PC-9 (cell line): ENCODE measurements at regions not wholly inside any gene's neighbourhood (a gene's known extent, or its start where the extent isn't known, plus 50 kb on each side); places are given as distances from the start of the nearest gene placed in this dataset.

Experiments used
- BruUV-seq: library from RNA; stranded (reverse); fragments of 400-500 nt; replicated peaks from 2 replicates; lab custom pipeline; 2021; lab: Mats Ljungman, UMichigan
- CTCF ChIA-PET: fragments of 300-600 bp; sonication (Branson Sonifier 250); formaldehyde crosslinking; loops from one replicate; lab custom pipeline; 2022; ENCODE audit warnings: antibody characterized with exemption; lab: Charles Lee
- POLR2A ChIA-PET: fragments of 300-600 bp; sonication (Branson Sonifier 250); formaldehyde crosslinking; loops from one replicate; lab custom pipeline; 2022; ENCODE audit warnings: antibody characterized with exemption; ENCODE audit not compliant: unreplicated experiment; lab: Charles Lee
- DNase-seq, 2 experiments: peaks; one replicate each; pipeline versions ENCODE4 v3.0.0 to v3.0.0-alpha.2; 2015 to 2022; ENCODE audit warnings: mixed read lengths in 1 of 2
- H2AFZ ChIP-seq: fragments of 200-600 bp; sonication (generic); 2 replicates; pipeline ENCODE4 v1.8.1; 2017; ENCODE audit warnings: antibody characterized with exemption
- H3F3A ChIP-seq: fragments of 200-600 bp; sonication (generic); 2 replicates; pipeline ENCODE4 v1.8.1; 2017; ENCODE audit warnings: antibody characterized with exemption, mild to moderate bottlenecking, low read depth; ENCODE audit not compliant: insufficient read depth
- H3K27ac ChIP-seq: fragments of 200-600 bp; sonication (generic); 2 replicates; pipeline ENCODE4 v1.6.1; 2016; ENCODE audit warnings: mixed run types
- H3K27me3 ChIP-seq: fragments of 200-600 bp; sonication (generic); 2 replicates; pipeline ENCODE4 v1.6.1; 2016; ENCODE audit warnings: low read depth, mixed run types; ENCODE audit not compliant: insufficient read depth
- H3K36me3 ChIP-seq: fragments of 200-600 bp; sonication (generic); 2 replicates; pipeline ENCODE4 v1.6.1; 2016; ENCODE audit warnings: low read depth, mixed run types
- H3K4me1 ChIP-seq: fragments of 200-600 bp; sonication (generic); replicated peaks from 2 replicates; pipeline ENCODE4 v1.6.1; 2016; ENCODE audit warnings: mixed run types; ENCODE audit not compliant: insufficient read depth
- H3K4me2 ChIP-seq: fragments of 200-600 bp; sonication (generic); 2 replicates; pipeline ENCODE4 v1.6.1; 2017; ENCODE audit warnings: mixed run types
- H3K4me3 ChIP-seq: fragments of 200-600 bp; sonication (generic); 2 replicates; pipeline ENCODE4 v1.6.1; 2016; ENCODE audit warnings: mixed run types
- H3K79me2 ChIP-seq: fragments of 200-600 bp; sonication (generic); 2 replicates; pipeline ENCODE4 v1.6.1; 2017; ENCODE audit warnings: low read depth, mixed run types
- H3K9me2 ChIP-seq: fragments of 200-600 bp; sonication (generic); 2 replicates; pipeline ENCODE4 v1.8.1; 2017; ENCODE audit warnings: mild to moderate bottlenecking; ENCODE audit not compliant: insufficient read depth
- H3K9me3 ChIP-seq: fragments of 200-600 bp; sonication (generic); 2 replicates; pipeline ENCODE4 v1.8.1; 2016; ENCODE audit warnings: low read depth; ENCODE audit not compliant: insufficient read depth
- H4K20me1 ChIP-seq: fragments of 200-600 bp; sonication (generic); 2 replicates; pipeline ENCODE4 v1.8.1; 2017; ENCODE audit not compliant: insufficient read depth
- EZH2 ChIP-seq: fragments of 200-600 bp; sonication (generic); IDR thresholded peaks from 2 replicates; pipeline ENCODE4 v1.8.0; 2017; ENCODE audit warnings: antibody characterized with exemption, low read depth
- intact Hi-C: fragments of 100-400 bp; cut with micrococcal nuclease; formaldehyde crosslinking; loops from one replicate; pipeline ENCODE4 v1.10.0; 2022; ENCODE audit not compliant: unreplicated experiment
- TF ChIP-seq, protein P1 (sequence below): fragments of 200-600 bp; sonication (generic); conservative IDR thresholded peaks from 2 replicates; pipeline ENCODE4 v1.6.1; 2017; ENCODE audit warnings: mixed run types, antibody characterized with exemption, mild to moderate bottlenecking, moderate library complexity

DNA sequence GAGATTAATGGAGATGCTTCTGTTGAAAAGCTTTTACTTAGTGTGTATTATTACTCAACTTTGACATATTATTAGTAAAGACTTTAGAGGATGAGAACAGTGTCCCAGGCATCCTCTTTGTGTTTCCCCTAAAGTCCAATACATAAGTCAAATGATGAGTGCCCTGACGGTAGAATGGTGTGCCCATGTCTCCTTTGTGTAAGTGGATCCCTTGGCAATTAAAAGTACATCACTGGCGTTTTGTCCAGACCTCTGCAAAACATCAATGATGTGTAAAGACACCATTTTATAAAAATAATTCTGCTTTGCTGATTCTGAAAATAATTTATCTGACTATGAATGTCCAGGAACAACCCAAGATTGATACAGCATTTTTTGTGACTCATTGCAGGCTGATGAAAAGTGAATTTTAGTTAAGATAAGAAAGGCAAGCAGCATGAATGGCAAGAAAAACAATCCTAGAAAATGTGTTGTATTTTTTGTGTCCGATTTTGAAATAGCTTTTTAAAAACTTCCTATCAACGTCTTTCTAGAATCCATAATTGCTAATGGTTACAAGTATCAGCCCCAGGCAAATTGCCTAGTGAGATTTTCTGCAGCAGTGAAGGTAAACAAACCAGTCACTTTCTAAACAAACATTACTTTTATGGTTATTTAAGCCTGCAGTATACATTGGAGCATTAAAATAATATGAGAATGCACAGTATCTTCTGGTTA, 251.5 kb downstream of the PTPRC start:
- Histone ChIP-seq H2AFZ (peak overlapping the region; percentile 68; the same call in 1 of the 2 replicates), H3F3A (peaks cover 9% of the 10 kb centered on the region; the same call in 1 of the 2 replicates), H3K27ac (no peak overlapping the region), H3K36me3 (no peaks in the 10 kb centered on the region), H3K9me3 (no peaks in the 10 kb centered on the region; the same call in 1 of the 2 replicates), H3K27me3 (no peaks in the 10 kb centered on the region), H3K4me3 (no peak overlapping the region), H3K4me1 (peaks cover 14% of the 10 kb centered on the region), H3K9me2 (no peaks in the 10 kb centered on the region), H4K20me1 (no peaks in the 10 kb centered on the region), H3K79me2 (no peaks in the 10 kb centered on the region), H3K4me2 (peak overlapping the region; percentile 17; the same call in 1 of the 2 replicates)
- intact Hi-C loops: no loop called here
- TF ChIP-seq, protein P1, sequence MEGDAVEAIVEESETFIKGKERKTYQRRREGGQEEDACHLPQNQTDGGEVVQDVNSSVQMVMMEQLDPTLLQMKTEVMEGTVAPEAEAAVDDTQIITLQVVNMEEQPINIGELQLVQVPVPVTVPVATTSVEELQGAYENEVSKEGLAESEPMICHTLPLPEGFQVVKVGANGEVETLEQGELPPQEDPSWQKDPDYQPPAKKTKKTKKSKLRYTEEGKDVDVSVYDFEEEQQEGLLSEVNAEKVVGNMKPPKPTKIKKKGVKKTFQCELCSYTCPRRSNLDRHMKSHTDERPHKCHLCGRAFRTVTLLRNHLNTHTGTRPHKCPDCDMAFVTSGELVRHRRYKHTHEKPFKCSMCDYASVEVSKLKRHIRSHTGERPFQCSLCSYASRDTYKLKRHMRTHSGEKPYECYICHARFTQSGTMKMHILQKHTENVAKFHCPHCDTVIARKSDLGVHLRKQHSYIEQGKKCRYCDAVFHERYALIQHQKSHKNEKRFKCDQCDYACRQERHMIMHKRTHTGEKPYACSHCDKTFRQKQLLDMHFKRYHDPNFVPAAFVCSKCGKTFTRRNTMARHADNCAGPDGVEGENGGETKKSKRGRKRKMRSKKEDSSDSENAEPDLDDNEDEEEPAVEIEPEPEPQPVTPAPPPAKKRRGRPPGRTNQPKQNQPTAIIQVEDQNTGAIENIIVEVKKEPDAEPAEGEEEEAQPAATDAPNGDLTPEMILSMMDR: no peak
- TF ChIP-seq EZH2: no peak
- peak in 1 of 2 experiments; percentile 66 for DNase-seq
- BruUV-seq: no TSS peak
- POLR2A ChIA-PET: interaction anchor here (0.5 kb wide), 1 partner anchor 41 kb away, joined by 4 read pairs; no protein-coding TSS in a partner anchor
- CTCF ChIA-PET: no interaction called here

DNA sequence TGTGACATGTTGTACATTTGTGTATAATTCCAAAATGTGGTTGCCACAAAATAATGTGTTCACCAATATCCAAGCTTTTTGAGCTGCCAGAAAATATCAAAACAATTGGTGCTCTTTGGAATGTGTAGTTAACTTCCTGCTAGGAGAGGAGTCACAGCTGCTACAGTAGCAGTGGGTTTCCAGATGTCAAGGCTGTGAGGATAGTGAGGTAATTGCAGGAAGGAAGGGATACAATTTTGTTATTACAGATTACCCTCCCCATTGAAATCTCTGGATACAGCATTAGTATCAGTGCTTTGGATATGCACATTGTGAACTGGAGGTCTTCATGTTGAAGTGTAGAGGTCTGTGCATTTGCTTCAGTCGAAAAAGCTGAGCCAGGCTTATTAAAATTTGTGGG, 253.2 kb downstream of the PTPRC start:
- Histone ChIP-seq H3K4me3 (no peak overlapping the region), H3K36me3 (no peaks in the 10 kb centered on the region), H3F3A (peaks cover 9% of the 10 kb centered on the region; the same call in 1 of the 2 replicates), H3K27me3 (no peaks in the 10 kb centered on the region), H3K4me1 (peaks cover 14% of the 10 kb centered on the region), H3K4me2 (no peak overlapping the region), H3K79me2 (no peaks in the 10 kb centered on the region), H4K20me1 (no peaks in the 10 kb centered on the region), H3K9me2 (0 out of 2 replicates have a peak, but pooled peaks cover 3% of the 10 kb centered on the region), H2AFZ (no peak overlapping the region), H3K9me3 (no peaks in the 10 kb centered on the region; the same call in 1 of the 2 replicates), H3K27ac (no peak overlapping the region)
- POLR2A ChIA-PET: no interaction called here
- TF ChIP-seq, protein P1: no peak
- TF ChIP-seq EZH2: no peak
- BruUV-seq: no TSS peak
- intact Hi-C loops: no loop called here
- no peak for DNase-seq
- CTCF ChIA-PET: no interaction called here

DNA sequence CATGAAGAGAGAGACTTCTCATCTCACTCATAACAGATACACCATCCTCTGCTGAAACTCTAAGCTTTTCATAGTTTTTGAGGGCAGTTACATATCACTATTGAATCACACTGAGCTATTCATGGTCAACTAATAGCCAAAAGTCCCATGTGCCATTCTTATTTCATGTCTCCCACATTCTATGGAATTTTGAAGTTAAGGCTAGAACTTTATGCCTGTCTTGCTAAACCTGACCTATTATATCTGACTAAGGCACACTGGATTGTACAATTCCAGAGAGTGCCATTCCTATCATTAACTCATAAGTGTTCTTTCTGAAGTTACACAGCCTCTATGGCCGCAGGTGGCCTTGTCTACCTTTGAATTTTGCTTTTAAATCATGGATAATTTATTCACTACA, 254.3 kb downstream of the PTPRC start:
- Histone ChIP-seq H3K79me2 (no peaks in the 10 kb centered on the region), H3F3A (peaks cover 9% of the 10 kb centered on the region; the same call in 1 of the 2 replicates), H3K36me3 (no peaks in the 10 kb centered on the region), H3K4me3 (no peak overlapping the region), H4K20me1 (no peaks in the 10 kb centered on the region), H2AFZ (0 out of 2 replicates have a peak overlapping the region, but pooled peaks have one; percentile 28), H3K27me3 (no peaks in the 10 kb centered on the region), H3K27ac (no peak overlapping the region), H3K4me1 (peaks cover 14% of the 10 kb centered on the region), H3K9me3 (no peaks in the 10 kb centered on the region; the same call in 1 of the 2 replicates), H3K4me2 (no peak overlapping the region), H3K9me2 (0 out of 2 replicates have a peak, but pooled peaks cover 3% of the 10 kb centered on the region)
- DNase-seq: no peak
- BruUV-seq: no TSS peak
- no peak for TF ChIP-seq EZH2
- TF ChIP-seq, protein P1: no peak
- intact Hi-C loops: no loop called here
- ChIA-PET CTCF (no interaction called here), POLR2A (interaction anchor here (0.7 kb wide), 1 partner anchor 43 kb away, joined by 4 read pairs; no protein-coding TSS in a partner anchor)
